ENCODE measurements at regions not wholly inside any gene's neighbourhood (a gene's known extent, or its start where the extent isn't known, plus 50 kb on each side); places are given as distances from the start of the nearest gene placed in this dataset.

- no peak for DNase-seq
Measured at GRCh38 chr3:177932346-177932745, 603.9 kb upstream of the KCNMB2 start.

- DNase-seq, result no peak
Measured at GRCh38 chr3:177932750-177933660, 603.2 kb upstream of the KCNMB2 start.

- DNase-seq, result no peak
Measured at GRCh38 chr3:177934001-177934891, 602.0 kb upstream of the KCNMB2 start.

GRCh38 chr3:177935047-177935446, 601.2 kb upstream of the KCNMB2 start:
- DNase-seq, result no peak

GRCh38 chr3:177936721-177937120, 599.5 kb upstream of the KCNMB2 start:
- no peak for DNase-seq

GRCh38 chr3:177942911-177943310, 593.3 kb upstream of the KCNMB2 start:
- DNase-seq, result no peak

- DNase-seq, result no peak
Measured at GRCh38 chr3:177944228-177944661, 592.0 kb upstream of the KCNMB2 start.

- no peak for DNase-seq
Measured at GRCh38 chr3:177946048-177946447, 590.2 kb upstream of the KCNMB2 start.

- no peak for DNase-seq
Measured at GRCh38 chr3:177946497-177946896, 589.7 kb upstream of the KCNMB2 start.

- no peak for DNase-seq
Measured at GRCh38 chr3:177946936-177947335, 589.3 kb upstream of the KCNMB2 start.

- no peak for DNase-seq
Measured at GRCh38 chr3:177947901-177948300, 588.3 kb upstream of the KCNMB2 start.

- no peak for DNase-seq
Measured at GRCh38 chr3:177948716-177949425, 587.4 kb upstream of the KCNMB2 start.

- DNase-seq, result no peak
Measured at GRCh38 chr3:177959188-177959587, 577.0 kb upstream of the KCNMB2 start.

- no peak for DNase-seq
Measured at GRCh38 chr3:177960014-177960413, 576.2 kb upstream of the KCNMB2 start.

- no peak for DNase-seq
Measured at GRCh38 chr3:177960722-177961121, 575.5 kb upstream of the KCNMB2 start.

- DNase-seq, result no peak
Measured at GRCh38 chr3:177961784-177962183, 574.5 kb upstream of the KCNMB2 start.

GRCh38 chr3:177966493-177966892, 569.7 kb upstream of the KCNMB2 start:
- no peak for DNase-seq

- no peak for DNase-seq
Measured at GRCh38 chr3:177968891-177969290, 567.3 kb upstream of the KCNMB2 start.

- DNase-seq, result no peak
Measured at GRCh38 chr3:177973241-177973840, 562.9 kb upstream of the KCNMB2 start.

- no peak for DNase-seq
Measured at GRCh38 chr3:177976241-177976640, 560.0 kb upstream of the KCNMB2 start.

- no peak for DNase-seq
Measured at GRCh38 chr3:177976866-177977265, 559.4 kb upstream of the KCNMB2 start.

GRCh38 chr3:177977381-177978158, 558.7 kb upstream of the KCNMB2 start:
- no peak for DNase-seq

Measured in SW 1271 (cell line).